GM21723 (cell line): ENCODE measurements at regions not wholly inside any gene's neighbourhood (a gene's known extent, or its start where the extent isn't known, plus 50 kb on each side); places are given as distances from the start of the nearest gene placed in this dataset.
"Not testable (repeated sequence)": the region's sequence is repeated elsewhere in the genome, so short reads cannot be mapped to it uniquely, and the experiment has no call there.

Experiments used
- ATAC-seq: cut with Tn5 transposase; IDR thresholded peaks from one replicate; pipeline ENCODE4 v1.9.1; 2021; ENCODE audit warnings: mild to moderate bottlenecking, moderate library complexity; ENCODE audit not compliant: unreplicated experiment

DNA sequence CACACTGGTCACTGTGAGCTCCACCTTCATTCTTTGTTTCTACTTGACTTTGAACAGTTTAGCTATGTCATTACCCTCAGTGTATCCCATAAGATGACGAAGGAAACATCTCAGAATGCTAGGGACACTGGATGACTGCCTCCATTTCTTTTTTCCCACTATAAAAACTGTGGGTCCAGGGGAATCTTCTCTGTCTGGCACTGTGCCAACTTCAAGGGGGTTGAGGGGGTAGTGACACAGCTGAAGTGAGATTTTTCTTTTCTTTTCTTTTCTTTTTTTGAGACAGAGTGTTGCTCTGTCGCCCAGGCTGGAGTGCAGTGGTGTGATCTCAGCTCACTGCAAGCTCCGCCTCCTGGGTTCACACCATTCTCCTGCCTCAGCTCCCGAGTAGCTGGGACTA is 302.6 kb upstream of the TARS1 start:
- ATAC-seq = not testable (repeated sequence)

DNA sequence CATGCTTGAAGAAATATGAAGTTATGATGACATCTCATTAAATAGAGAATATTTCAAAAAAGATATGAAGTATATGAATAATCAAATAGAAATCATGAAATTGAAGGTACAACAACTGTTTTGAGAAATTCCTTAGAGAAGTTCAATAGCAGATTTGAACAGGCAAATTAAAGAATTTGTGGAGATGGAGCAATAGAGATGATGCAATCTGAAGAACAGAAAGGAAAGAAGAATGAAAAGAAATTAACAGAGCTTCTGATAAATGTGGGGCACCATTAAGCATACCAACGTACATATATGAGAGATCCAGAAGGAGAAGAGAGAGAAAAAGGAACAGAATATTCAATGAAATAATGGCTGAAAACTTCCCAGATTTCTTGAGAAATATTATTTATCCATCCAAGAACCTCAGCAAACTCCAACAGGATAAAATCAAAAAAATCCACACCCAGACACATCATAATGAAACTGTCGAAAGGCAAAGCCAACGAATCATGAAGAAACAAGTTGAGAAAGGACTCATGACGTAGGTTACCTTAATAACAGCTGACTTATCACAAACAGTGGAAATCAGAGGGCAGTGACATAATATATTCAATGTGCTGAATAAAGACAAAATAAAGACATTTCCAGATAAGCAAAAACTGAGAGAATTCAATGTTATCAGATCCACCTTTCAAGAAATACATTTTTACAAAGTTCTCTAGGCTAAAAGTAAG is 297.2 kb upstream of the TARS1 start:
- ATAC-seq = no peak

DNA sequence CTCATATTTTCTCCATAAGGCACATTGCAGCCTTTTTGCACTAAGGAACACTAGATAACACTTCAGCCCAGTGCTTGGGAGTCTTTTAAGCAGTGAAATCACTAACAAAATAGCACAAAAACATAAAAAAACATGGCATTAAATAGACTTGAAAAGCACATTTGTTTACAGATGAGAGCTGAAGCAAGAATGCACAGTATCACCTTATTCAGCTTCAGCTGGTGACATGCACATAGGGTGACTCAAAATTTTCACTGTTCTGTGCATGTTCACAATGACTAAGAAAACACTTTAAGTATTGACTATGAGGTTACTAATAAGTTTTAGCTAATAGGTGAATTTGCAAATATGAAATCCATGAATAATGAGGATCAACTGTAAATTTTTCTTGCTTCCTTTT is 293.9 kb upstream of the TARS1 start:
- ATAC-seq = no peak

DNA sequence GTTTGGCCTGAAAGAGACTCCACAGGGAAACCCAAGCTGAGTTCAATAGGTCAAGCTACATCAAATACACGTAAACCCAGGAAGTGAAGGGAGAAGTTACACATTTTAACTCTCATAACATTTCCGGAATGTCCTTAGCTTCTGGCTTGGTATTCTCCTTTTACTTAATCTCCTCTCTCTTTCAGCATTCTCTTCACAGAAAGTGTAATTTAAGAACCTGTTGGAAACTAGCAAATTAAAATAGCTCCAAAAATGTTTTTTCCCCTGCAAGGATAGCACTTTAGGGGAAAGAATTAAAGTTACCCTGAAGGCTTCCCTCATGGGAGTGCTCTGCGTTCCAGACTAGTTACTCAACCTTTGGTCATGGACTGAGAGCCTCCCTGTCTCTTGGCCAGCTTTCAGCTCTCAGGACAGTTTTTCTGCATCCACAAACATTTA is 292.7 kb upstream of the TARS1 start:
- no peak for ATAC-seq

DNA sequence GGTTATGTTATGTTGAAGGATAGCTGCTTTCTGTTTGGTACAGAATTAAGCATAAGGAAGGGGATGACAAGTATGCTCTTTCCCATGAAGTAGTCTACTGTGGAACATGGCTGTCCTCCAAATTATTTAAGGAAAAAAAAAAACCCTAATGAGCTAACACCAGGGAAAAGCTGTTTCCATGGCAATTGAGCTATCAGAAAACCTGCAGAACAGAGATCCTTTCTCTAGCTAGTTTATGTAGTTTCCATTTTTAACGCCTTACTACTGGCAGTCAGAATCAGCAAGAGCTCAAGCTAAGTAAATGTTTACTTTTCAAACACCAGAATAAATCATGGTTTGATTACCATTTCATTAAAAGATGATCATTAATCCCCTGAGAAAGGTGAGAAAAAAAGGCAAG is 287.4 kb upstream of the TARS1 start:
- ATAC-seq = no peak

DNA sequence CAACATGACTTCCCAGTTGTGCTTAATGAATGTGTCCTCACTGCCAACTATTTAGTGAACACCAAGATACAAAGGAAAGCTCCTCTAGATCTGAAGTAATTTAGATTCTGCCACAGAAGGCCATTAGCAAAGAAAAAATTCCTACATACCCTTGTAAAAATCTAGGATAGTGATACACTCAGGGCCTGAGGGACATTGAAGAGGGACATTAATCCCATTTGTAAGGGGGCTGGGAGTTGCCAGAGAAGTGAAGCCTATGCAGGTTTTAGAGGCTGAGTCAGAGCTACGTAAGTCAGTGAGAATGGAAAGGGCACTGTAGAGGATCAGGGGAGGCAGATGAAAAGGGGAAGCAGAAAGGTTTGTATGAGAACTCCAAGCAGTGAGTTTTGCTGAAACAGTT is 286.9 kb upstream of the TARS1 start:
- no peak for ATAC-seq

DNA sequence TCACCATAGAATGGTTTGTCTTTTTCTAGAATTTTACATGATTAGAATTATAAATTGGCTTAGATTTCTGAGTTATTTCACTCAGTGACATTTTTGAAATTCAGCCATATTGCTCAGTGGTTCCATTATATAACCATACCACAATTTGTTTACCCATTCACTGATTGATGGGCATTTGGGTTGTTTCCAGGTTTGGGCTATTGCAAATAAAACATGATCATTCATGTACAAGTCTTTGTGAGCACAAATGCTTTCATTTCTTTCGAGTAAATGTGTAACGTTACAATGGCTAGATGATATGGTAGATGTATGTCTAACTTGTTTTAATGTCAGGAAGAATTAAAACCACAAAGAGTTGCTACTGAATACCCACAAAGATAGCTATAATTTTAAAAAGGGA is 279.9 kb upstream of the TARS1 start:
- no peak for ATAC-seq

DNA sequence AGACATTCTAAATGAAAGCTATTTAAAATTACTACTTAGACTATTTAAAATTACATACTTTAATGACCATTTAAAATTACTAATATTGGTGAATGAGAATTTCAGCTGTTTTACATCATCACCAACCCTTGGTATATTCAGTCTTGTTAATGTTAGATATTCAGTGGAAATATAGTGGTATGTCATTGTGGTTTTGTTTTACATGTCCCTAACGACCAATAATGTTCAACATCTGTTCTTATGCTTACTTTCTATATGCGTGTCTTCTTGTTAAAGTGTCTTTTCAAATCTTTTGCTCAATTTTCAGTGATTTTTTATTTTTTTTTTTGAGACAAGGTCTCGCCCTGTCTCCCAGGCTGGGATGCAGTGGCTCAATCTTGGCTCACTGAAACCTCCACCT is 279.3 kb upstream of the TARS1 start:
- no peak for ATAC-seq

DNA sequence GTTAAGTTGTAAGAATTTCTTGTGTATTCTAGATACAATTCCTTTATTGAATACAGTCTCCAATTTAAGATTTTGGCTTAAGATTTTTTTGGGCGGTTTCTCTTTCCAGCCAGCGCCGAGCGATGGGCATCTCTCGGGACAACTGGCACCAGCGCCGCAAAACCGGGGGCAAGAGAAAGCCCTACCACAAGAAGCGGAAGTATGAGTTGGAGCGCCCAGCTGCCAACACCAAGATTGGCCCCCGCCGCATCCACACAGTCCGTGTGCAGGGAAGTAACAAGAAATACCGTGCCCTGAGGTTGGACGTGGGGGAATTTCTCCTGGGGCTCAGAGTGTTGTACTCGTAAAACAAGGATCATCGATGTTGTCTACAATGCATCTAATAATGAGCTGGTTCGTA is 278.7 kb upstream of the TARS1 start:
- no peak for ATAC-seq

DNA sequence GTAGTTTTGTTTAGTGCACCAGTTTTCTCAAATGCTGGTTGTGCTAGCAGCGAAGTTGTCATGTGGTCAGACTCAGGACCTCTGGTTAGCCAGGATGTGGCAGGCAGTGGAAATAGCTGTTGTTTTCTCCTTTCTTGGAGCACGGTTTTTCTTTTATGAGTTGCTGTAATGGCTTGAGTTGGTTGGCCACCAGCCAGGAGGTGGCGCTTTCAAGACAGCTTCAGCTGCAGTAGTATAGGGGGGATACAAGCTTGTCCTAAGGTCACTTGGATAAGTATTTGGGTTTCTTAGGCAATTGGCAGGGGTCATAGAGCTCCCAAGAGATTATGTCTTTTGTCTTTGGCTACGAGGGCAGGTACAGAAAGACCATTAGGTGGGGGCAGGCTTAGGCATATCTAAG is 274.2 kb upstream of the TARS1 start:
- ATAC-seq = no peak

DNA sequence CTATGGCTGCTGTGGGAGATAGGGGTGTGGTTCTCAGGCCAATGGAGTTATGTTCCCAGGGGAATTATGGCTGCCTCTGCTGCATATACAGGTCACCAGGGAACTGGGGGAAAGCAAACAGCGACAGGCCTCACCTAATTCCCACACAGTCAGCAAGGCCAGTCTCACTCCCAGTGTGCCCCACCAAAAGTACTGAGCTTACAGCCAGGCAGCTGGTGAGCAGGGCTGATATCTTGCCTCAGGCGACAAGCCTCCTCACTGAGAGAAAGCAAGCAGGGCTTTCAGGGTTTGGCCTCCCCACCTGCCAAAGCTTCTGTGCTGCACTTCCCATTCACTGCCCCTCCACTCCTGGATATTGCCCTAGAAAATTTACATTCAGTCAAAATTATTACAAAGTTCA is 273.8 kb upstream of the TARS1 start:
- ATAC-seq = no peak

DNA sequence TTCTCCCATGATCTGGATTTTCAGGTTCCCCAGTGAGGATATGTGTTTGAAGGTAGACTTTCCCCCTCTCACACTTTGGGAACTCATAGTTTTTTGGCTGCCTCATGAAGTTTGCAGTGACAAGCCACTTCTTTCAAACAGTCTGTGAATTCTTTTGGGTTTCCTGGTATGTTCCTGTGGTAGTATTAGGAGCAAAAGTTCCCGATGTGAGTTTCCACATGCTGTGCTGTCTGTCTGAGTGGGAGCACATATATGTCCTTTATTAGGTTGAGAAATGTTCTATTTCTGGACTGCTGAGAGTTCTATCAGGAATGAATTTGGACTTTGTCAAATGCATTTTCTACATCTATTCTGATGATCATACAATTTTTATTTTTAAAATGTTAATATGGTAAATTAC is 273.2 kb upstream of the TARS1 start:
- ATAC-seq = no peak

DNA sequence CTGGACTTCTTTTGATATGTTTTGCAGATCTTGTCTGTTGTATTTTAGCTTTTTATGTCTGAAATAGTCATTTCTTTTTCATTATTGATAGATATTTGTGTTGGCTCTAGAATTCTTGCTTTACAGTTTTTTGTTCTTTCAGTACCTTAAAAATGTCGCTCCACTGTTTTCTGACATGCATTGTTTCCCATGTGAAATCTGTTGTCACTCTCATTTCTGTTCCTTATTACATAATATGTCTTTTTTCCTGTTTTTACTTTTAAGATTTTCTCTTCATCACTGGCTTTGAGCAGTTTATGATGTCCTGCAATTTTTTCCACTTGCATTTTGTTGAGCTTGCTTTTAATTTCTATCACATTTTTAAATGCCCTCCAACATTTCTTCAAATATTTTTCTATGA is 270.4 kb upstream of the TARS1 start:
- no peak for ATAC-seq

DNA sequence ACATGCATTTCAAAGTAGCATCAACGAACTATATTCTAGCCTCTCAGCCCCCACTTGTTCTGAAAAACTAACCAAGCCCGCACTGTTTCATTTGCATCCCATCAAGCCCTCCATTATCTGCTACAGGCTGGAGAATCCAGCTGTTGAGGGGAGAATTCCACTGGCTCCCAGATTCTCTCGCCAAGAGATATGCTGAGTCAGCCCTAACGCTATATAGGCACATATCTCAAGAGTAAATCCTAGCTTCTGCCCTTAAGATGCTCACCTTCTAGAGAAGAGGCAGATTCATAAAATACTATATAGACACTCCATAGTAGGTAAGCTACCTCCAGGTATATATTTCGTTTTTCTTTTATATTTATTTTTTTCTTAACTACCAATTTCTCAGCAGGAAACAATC is 266.4 kb upstream of the TARS1 start:
- ATAC-seq = no peak

DNA sequence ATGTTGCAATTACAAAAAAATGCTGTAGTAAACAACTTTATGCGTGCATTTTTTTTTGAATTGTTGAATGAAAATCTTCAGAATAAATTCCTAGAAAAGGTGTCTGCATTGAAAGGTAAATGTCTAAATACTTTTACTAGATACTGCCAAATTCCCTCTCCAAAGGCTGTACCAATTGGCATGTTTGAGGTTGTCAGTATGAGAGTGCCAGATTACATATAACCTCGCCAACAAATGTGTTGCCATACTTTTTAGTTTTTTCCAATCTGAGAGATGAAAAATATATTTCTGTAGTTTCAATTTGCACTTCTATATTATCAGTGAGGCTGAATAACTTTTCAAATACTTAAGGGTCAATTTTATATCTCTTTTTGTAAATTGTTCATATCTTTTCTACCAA is 261.5 kb upstream of the TARS1 start:
- no peak for ATAC-seq

DNA sequence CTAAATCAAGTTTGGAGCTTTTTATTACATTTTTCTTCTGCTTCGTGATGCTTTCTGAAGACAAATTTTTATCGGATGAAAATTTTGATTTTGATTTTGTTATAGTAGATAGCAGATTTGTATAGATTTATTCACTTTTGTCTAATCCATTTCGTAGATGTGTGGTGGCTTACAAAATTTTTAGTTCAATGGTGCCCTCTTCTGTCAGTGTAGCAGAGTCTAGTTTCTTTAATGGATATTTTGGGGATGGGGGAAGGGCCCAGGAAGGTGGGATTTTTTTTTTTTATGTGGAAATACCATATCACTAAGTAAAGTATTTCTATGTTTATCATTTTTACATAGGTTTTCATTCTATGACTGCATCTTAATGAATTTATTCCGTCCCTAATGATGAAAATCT is 259.9 kb upstream of the TARS1 start:
- ATAC-seq = no peak

DNA sequence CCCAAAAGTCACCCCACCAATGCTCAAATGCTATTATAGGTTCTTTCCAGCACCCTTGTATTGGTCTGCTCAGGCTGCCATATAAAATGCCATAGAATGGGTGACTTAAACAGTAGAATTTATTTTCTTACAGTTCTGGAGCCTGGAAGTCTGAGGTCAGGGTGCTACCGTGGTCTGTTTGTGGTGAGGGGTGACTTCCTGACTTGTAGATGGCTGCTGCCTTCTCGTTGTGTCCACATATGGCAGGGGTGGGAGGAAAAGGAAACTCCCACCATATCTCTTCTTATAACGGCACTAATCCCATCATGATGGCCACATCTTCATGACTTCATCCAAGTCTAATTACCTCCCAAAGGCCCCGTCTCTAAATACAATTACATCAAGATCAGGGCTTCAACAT is 257.8 kb upstream of the TARS1 start:
- ATAC-seq = no peak

DNA sequence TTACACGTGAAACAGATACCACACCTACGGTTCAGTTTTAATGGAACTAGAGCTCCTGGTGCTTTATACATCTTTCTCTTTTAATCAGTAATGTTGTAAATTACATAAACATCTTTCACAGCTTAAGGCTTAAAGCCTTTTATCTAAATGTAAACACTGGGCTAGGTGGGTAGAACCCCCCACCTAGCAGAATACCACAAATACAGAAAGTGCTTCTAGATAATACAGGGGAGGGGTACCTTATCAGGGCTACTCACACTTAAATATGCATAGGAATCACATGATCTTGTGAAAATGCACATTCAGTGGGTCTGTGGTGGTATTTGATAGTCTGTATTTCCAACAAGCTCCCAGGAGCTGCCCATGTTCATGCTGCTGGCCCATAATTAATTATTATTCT is 256.4 kb upstream of the TARS1 start:
- no peak for ATAC-seq

DNA sequence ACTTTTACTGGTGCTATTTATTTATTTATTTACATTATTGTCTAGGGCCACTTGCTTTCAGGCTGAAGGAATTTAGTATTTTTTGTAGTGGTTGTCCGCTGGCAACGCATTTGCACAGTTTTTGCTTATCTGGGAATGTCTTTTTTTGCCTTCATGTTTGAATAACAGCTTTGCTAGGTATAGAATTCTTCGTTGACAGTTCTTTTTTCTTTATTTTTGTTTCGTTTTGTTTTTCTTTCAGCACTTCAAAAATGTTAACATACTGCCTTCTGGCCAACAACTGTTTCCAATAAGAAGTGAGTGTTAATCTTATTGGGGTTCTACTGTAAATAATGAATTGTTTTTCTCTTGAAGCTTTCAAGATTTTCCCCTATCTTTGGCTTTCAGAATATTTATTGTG is 252.7 kb upstream of the TARS1 start:
- no peak for ATAC-seq

DNA sequence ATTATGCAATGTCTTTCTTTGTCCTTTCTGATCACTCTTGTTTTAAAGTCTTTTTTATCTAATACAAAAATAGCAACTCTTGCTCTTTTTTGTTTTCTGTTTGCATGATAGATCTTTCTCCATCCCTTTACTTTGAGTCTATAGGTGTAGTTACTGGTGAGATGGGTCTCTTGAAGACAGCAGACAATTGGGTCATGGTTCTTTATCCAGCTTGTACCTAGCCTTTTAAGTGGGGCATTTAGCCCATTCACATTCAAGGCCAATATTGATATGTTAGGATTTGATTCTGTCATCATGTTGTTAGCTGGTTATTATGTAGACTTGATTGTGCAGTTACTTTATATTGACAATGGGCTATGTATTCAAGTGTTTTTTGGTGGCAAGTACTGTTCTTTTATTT is 245.9 kb upstream of the TARS1 start:
- no peak for ATAC-seq

DNA sequence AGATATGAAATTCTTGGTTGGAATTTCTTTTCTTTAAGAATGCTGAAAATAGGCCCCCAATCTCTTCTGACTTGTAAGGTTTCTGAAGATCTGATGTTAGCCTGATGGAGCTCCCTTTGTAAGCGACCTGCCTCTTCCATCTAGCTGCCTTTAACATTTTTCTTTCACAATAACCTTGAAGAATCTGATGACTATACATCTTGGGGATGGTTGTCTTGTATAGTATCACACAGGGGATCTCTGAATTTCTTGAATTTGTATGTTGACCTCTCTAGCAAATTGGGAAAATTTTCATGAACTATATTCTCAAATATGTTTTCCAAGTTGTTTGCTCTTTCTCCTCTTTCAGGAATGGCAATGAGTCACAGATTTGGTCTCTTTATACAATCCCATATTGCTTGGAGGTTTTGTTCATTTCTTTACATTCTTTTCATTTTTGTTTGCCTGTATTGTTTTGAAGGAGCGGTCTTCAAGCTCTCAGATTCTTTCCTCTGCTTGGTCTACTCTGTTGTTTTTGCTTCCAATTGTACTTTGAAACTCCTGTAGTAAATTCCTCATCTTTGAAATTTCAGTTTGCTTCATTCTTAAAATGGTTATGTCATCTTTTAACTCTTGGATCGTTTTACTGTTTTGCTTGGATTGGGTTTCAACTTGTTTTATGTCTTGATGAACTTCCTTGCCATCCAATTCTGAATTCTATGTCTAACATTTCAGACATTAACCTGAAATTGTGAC is 245.2 kb upstream of the TARS1 start:
- no peak for ATAC-seq

DNA sequence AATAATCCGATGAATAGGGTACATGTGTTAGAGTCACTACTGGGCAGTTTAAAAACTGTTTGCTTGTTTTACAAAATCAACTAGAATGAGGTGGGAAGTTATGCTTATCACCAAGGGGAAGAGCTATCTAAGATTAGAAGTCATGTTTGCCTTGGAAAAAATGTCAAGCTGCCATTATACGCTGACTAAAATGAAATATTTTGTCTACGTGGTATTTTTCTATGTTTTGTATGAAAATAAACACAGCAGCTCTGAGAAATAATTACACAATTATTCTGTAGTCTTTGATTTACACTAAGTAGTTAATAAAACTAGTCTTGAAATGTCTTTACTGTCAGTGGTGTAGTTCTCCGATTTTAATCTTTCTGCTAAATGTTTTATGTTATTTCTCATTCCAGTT is 241.9 kb upstream of the TARS1 start:
- ATAC-seq = no peak

DNA sequence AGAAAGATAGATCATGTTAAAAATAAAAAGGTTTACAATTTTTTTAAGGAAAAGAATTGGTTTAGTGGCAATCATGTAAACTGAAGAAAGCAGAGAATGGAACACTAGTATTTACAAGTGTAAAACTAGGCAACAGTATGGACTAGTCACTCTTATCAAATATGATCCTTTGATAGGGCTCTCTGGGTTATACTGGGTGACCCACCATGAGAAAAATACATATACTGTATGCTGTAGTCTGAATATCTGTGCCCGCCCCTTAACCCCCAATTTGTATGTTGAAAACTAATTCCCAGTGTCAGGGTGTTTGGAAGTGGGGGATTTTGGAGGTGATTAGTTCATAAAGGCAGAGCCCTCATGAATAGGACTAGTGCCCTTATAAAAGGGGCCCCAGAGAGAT is 236.8 kb upstream of the TARS1 start:
- ATAC-seq = no peak
